GM19463 (cell line): ENCODE measurements at regions not wholly inside any gene's neighbourhood (a gene's known extent, or its start where the extent isn't known, plus 50 kb on each side); places are given as distances from the start of the nearest gene placed in this dataset.

Experiments used
- ATAC-seq: cut with Tn5 transposase; IDR thresholded peaks from one replicate; pipeline ENCODE4 v1.9.1; 2021; ENCODE audit warnings: mild to moderate bottlenecking, moderate library complexity; ENCODE audit not compliant: unreplicated experiment

DNA sequence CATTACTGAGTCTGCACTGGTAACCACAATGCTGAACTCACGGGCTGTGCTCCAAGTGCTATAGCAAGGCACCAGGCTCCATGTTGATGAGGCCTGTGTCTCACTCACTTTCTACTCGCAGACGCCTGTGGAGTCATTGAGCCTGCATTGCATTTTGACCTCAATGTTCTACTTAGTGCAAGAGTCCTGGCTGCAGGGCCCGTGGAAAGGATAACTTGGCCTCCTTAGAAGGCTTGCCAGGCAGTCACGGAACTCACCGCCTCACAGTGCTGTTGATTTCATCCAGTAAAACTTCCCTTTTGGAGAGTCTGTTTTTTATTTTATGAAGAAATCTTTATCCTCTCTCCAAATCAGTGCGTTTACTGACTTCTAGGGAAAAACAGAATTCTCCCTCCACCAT is 290.4 kb downstream of the RNF144A start:
- no peak for ATAC-seq

DNA sequence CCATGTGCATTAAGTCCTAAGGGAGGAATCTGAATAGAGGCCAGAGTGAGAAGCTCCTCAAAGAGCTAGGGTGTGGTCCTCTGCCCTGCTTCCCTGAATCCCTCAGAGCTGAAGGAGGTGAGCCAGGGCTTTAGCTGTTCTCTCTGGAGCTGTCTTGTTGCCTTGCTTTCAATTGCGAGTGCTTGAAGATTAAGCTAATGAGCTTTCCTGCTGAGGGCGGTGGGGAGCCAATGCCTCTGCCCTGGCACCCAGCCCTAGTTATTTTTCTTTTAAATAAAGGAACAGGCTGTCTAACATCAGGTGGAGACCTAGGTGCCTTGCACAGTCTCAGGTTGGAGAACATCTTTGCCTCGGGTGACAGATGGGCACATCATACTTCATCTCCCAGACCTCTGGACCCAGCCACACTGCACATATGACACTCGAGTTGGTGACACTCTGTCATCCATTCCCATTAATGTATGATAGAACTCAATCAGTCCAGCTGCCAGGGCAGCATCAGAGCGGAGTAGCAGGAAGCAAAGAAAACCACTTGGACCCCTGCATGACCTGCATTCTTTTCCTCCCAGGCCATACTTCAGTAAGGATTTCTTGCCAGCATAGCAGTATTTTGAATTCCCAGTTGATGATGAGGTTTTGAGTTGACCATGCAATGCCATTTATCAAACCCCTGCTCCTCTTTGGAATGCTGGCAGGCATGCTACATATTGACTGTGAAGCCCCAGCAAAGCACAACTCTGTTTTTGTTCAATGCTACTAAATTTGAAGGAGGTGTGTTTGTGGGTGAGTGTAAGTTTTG is 292.7 kb downstream of the RNF144A start:
- no peak for ATAC-seq

DNA sequence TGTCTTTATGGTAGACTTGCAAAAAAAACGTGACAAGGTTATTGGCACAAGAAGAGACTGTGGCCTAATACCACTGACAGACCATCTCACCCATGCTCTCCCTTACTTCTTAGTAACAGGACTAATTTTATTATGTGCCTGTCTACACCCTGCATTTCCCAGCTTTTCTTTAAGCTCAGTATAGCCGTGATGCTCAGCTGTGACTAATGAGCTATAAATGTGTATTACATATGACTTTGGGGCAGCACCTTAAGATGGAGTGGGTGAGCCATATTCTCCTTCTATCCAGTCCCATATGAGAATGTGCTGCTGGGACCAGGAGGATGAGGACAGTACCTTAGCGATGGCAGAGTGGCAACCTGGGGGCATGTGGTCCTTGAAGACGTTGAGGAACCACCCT is 293.5 kb downstream of the RNF144A start:
- no peak for ATAC-seq

DNA sequence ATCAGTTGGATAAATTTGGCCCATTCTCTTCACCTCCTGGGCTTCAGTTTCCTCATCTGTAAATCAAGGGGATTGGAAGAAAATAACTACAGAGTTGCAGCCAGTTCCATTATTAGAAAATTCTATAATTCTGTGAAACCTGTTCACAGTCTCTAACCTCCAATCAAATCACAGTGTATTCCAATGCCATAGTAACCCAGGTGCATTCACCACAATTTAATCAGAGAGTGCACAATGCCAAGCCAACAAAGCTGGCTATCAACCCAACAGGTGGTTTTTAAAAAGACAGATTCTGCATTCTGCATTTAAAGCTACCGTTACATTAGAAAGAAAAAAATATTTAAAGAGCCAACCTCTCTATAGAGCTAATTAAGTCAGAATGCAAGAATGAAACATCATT is 308.6 kb downstream of the RNF144A start:
- no peak for ATAC-seq

DNA sequence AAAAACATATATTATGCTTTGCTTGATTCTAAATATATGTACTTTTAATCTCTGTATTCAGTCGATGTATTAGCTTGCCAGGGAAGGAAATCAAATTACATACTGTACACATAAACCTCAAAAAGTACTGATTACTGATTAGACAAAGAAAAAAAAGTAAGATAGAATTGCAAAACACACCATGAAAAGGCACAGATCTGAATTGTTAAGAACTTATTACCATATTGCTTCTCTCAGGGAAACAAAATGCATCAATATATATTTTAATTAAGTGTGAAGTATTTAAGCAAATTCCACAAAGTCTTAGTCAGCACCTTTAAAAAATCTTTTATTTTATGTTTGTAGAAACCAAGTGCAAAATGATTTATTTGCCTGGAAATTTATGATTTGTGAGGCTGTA is 309.3 kb downstream of the RNF144A start:
- ATAC-seq = no peak

DNA sequence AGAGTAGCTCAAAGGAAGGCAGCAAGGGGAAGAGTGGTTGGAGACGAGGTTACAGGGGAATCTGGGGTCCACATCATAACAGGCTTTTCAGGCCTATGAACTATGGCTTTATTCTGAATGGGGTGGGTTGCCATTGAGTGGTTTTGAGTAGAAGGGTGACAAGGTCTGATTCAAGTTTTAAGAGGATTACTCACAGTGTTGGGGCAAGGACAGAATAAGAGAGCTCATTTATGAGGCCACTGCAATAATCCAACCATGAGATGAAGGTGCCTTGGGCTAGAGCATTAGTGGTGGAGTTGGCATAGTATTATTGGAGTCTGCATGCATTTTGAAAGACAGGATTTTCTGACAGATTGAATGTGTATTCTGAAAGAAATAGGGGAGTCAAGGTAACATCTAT is 315.9 kb downstream of the RNF144A start:
- ATAC-seq = no peak

DNA sequence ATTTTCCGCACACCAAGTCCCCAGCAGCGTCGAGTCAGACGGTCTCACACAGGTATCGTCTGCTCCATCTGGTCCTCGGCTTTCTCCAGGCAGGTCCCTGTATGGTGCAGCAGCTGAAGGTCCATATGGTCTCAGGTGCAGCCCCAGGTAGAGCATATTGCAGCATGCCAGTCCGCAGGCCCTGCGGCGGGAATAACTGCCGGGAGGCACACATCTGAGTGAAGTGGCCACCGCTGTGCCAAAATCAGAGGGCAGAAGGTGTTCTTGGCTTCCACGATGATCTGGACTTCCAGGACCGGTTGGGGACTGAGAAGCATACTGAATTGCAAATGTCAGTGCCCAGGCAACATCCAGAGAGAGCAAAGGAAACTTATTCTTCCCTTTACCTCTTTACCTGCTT is 320.3 kb downstream of the RNF144A start:
- ATAC-seq = no peak

DNA sequence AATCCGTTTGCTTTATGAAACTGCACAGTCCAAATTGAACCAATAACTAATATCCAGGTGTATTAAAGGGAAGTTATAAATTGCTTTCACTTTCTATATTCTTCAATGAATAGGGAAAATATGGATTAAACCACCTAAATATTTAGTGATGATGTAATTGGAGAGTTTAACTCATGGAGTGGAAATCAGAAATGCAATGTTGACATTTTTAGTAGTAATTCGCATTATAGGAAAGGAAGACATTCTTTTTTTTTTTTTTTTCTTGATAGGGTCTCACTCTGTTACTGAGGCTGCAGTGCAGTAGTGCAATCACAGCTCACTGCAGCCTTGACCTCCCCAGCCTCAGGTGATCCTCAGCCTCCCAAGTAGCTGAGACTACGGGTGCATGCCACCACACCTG is 321.9 kb downstream of the RNF144A start:
- no peak for ATAC-seq

DNA sequence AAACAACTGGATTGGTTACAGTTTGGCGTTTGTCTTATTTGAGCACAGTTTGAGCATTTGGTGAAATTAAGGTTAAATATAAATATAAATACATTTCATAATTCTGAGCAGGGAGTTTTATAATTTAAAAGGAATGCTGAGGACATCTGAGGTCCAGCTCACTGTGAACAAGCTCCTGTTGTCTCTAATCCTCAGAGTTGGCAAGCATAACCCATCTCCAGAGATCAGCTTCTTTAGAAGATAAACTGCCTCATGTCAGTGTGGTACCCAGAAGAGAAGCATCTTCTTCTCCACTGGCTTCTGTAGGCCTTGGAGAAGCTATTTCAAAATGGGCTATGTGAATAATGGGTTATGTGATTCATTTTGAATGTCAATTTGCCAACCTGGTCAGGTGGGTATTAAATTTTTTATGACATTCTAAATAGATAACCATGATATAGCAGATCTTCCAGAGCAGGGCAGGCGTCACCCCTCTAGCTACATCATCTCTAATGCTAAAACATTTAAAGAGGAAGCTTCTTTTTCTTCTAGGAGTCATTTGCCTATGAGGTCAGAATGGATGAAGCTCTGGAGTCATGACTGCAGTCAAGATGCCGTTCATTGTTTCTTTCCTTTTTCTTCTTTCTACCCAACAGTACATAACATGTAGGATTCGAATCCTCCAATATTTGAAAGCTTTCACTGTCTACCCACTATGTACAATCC is 324.0 kb downstream of the RNF144A start:
- ATAC-seq = no peak

DNA sequence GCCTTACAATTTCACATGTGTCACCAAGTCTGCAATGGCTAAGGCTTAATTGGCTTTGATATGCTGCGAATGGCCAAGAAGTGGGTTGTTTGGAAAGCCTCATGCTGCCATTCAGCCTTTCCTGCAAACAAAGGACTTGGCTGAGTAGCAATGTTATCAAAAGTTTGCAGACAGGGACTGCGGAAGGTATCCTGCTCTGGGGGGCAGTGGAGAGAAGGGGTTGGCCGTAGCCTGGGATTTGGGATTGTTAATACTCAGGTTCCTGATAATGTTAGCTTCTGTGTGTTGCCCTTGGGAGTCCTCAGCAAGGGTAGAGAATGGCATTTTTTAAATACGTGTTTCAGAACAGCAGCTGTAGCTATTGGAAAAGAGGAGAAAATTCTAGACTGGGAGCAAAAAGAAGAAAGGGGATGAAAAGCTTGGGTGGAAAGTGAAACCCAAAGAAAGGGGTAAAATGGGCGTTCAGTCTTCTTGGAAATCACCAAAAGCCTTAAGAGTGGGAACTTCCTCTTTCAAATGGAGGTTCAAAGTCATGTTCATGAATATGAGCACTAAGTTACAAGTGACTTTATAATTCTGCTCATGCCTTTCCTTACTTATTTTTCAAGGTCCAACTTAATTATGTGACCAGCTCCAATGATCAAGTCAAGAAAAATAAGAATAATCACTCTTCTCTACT is 325.1 kb downstream of the RNF144A start:
- no peak for ATAC-seq

DNA sequence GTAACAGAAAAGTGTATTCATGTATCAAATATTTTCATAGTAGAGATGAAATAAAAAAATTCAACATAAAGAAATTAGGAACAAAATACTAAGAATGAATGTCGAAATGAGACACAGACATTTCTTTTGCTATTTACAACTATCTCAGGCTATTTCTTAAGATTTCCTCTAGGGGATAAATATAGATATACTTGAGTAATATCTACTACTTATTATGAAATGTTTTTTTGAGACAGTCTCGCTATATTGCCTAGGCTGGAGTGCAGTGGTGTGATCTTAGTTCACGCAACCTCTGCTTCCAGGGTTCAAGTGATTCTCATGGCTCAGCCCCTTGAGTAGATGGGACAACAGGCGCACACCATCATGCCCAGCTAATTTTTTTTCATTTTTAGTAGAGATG is 326.1 kb downstream of the RNF144A start:
- no peak for ATAC-seq

DNA sequence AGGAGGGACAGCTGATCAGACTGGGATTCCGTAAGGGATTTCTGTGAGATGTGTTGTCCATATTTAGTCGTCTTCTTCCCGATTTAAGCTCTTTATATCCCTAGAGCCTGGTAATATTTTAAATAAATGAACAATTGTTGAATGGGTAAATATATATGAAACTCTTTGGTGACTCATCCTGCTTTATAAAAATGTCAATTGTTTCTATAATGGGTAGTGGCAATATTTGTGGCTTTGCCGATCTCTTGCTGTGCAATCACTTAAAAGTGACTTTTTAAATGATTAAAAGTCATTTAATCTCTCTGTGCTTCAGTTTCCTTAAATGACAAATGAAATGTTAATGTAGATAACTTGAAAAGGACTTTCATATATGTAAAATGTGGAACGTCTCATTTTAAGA is 339.2 kb downstream of the RNF144A start:
- ATAC-seq = no peak

DNA sequence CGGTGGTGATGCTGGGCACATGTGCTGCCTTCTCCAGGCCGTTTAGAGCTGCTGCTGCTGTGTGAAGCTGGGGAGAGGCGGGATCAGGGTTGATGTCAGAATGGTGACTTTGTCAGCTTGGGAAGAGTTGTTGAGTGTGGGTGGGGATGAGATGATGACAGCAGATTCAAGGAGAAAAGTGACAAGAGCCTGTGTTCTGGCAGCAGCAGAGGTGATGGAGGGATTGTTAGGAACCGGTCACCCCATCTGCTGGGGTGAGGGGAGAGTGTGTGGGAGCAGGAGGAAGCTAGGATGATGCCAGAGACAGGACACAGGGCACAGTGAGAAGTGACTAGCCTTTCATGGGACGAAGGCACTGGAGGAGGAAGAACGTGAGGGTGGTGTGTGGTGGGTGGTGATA is 345.5 kb downstream of the RNF144A start:
- no peak for ATAC-seq

DNA sequence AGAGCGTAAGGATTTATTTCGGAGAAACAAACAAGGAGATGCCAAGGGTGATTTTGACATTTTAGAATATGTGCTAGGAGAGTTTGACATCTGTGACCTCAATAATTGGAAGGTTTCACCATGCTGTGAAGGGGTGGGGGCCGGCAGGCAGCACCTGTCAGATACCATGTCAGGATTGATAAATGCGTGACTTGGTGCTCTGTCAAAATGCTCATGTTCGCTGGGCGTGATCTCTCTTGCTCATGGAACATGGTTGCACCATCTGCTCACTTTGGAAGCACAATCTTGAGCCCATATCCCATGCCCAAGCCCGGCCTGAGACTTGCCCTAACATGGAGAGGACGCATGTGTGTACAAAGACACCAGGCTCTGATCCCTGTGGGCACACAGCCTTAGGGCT is 347.6 kb downstream of the RNF144A start:
- no peak for ATAC-seq

DNA sequence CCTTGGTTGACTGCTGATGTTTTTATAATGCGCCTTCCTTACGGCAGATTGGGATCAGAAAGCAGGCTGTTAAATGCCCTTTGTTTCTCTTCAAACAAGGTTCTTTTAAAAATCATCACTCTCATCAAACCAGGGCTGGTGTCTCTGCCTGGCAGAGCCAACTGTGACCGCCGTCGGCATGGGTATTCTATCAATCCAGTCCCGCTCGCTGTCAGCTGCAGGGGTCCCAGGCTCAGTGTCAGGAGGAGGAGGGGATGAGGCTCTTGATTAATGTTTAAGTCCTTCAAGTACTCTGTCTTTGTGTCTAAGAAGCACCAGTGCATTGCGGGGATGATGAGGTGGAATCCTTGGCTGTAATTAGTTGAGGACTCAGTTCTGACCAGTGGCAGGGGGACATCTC is 348.1 kb downstream of the RNF144A start:
- no peak for ATAC-seq

DNA sequence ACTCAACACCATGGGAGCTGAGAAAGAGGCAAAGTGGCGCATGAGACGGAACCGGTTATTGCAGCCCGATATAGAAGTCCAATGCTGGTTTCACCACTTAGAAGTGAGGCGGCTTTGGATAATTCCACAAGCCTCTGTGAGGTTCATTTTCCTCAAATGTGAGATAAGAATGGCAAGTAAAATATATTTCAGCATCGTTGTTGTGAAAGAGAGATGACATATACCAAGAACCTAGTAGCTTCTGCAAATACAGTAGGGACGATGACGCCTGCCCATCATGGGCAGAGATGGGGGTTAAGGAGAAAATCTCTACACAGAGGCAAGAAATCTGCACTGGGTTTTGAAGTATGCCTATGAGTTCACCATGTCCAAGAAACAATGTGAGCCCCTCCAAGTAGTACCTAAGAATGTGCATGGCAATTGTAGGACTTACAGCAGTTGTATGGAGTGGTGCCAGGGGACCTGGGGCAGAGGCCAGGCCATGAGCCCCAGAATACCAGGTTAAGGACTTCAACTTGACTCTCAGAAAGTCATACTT is 352.0 kb downstream of the RNF144A start:
- ATAC-seq = no peak

DNA sequence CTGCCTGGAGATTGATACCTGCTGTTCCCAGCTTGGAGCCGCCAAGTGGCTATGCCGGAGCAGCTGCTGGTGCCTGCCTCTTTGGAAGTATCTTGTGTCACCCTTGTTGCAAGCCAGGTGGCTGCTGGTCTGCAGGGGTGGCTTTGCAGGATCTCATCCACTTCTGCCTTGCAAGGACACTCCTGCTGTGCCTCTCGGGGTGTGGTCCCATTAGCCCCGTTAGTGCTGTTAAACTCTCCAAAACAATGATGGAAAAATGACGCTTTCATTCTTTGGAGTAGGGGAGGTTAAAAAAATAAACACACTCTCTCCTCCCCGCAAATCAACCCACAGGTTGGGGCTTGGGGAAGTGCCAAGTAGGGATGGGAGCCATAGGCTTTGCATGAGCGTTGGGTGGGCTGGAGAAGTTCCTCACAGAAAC is 352.8 kb downstream of the RNF144A start:
- no peak for ATAC-seq

DNA sequence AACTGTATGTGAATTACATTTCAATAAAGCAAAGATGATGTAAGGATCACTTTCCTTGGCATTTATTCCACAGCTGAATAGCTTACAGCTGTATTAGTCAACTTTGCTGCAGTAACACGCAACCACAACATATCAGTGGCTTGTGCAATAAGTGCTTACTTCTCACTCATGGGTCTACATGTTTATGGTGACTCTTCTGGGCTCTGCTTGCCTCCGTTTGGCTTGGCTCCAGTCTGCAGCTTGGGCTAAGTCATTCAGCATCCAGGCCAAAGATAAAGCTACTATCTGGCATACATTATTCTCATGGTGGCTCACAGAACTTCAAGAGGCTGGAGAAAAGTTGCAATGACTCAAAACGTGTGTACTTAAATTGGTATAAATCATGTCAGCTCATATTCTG is 355.0 kb downstream of the RNF144A start:
- no peak for ATAC-seq

DNA sequence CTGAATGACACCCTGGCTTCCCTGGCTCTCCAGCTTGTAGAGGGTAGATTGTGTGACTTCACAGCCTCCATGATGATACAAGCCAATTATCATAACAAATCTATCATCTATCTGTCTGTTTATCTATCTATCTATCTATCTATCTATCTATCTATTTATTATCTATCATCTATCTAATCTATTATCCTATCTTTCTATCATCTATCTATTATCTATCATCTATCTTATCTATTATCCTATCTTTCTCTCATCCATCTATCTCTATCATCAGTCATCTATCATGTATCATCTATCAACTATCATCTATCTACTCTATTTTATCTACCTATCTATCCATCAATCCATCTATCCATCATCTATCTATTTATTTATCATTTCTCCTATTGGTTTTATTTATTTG is 361.8 kb downstream of the RNF144A start:
- no peak for ATAC-seq

DNA sequence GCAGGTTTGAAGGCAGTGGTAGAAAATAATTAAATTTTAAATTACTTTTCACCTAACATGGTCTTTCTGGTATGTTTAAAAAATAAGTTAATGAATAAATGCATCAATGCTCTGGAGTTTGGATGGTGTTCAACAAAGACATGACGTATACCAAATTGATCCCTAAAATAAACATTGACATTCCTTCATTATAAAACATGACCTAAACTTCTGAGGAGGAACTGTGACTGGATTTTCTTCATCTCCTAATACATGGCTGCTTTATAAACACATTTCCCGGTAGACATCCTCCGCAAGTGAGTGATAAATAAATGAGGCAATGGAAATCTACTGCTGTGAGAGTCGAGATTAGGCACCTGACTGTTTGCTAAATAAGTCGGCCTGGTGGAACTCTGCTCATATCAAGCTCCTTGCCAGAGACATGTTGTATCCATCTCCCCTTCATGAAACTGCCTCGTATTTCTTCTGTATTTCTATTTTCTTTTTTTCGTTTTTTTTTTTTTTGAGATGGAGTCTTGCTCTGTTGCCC is 362.3 kb downstream of the RNF144A start:
- ATAC-seq = no peak

DNA sequence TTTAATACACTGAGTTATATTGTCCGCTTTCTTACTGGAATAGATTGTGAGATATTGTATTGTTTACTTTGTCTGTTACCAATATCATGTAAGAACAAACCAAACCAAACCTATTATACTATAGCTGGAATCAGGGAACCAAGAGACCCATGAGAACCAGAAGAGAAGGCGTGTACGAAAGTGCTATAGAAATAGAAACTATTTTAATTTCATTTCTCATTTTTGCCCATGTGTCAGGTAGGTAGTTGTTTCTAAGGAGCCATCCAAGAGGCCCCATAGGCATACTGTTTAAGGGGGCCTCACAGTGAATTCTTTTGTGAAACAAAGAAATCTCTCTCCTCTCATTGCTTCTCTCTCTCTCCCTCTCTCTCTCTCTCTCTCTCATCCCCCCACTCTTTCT is 363.6 kb downstream of the RNF144A start:
- no peak for ATAC-seq
